ENCODE measurements at regions not wholly inside any gene's neighbourhood (a gene's known extent, or its start where the extent isn't known, plus 50 kb on each side); places are given as distances from the start of the nearest gene placed in this dataset.

DNA sequence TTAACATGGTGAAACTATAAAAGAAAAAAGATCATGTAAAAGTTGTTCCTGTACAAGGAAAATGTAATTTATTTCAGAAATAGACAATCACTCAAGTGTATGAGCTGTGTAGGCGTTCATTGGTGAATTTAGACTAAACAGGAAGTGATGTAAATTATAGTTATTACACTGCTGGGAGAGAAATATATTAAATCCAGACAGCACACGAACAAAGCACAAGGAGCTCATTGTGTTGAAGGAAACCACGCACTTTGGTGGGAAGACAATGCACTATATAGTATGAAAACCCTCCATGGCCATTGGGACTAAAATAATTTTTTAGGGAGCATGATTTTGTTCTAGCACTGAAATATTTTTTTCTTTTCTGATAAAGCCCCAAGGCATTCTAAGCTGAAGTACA lies 450.5 kb downstream of the KLF12 start:
- TF ChIP-seq EZH2 (IDR thresholded peaks at IDR 0.05) (no peak), POLR2A (IDR thresholded peaks at IDR 0.05; ENCODE audit: borderline replicate concordance, extremely low read depth, insufficient read depth, insufficient read length) (no peak), RAD21 (IDR thresholded peaks at IDR 0.05; ENCODE audit: low read depth) (no peak), CBX3 (IDR thresholded peaks at IDR 0.05; ENCODE audit: low read depth) (no peak), SIN3A (IDR thresholded peaks at IDR 0.05; ENCODE audit: low read depth) (no peak)
- TF ChIP-seq, protein P1, sequence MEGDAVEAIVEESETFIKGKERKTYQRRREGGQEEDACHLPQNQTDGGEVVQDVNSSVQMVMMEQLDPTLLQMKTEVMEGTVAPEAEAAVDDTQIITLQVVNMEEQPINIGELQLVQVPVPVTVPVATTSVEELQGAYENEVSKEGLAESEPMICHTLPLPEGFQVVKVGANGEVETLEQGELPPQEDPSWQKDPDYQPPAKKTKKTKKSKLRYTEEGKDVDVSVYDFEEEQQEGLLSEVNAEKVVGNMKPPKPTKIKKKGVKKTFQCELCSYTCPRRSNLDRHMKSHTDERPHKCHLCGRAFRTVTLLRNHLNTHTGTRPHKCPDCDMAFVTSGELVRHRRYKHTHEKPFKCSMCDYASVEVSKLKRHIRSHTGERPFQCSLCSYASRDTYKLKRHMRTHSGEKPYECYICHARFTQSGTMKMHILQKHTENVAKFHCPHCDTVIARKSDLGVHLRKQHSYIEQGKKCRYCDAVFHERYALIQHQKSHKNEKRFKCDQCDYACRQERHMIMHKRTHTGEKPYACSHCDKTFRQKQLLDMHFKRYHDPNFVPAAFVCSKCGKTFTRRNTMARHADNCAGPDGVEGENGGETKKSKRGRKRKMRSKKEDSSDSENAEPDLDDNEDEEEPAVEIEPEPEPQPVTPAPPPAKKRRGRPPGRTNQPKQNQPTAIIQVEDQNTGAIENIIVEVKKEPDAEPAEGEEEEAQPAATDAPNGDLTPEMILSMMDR (IDR thresholded peaks at IDR 0.05 in 2 of 3, conservative IDR thresholded peaks at IDR 0.05 in 1 of 3; ENCODE audit: borderline replicate concordance in 1 of 3, insufficient read depth in 1 of 3, low read depth in 2 of 3, low read length in 2 of 3): no peak

Data from HCT116 (cell line).